DND-41 (cell line): ENCODE measurements at regions not wholly inside any gene's neighbourhood (a gene's known extent, or its start where the extent isn't known, plus 50 kb on each side); places are given as distances from the start of the nearest gene placed in this dataset.

Experiments
- CTCF ChIP-seq: IDR thresholded peaks from 2 replicates; pipeline ENCODE4 v1.5.1; 2012; ENCODE audit warnings: borderline replicate concordance, low read length, moderate library complexity, mild to moderate bottlenecking; ENCODE audit not compliant: poor library complexity, severe bottlenecking; ENCODE audit errors: extremely low read depth
- EZH2 ChIP-seq: IDR thresholded peaks from 3 replicates; pipeline ENCODE4 v1.6.1; 2012; ENCODE audit warnings: borderline replicate concordance, low read depth, mild to moderate bottlenecking, moderate library complexity, low read length, inconsistent platforms; ENCODE audit not compliant: severe bottlenecking

- TF ChIP-seq CTCF (no peak), EZH2 (no peak)
These were observed 89.9 kb upstream of the SGK1 start for GRCh38 chr6:134407791-134408190.
